ENCODE measurements at regions not wholly inside any gene's neighbourhood (a gene's known extent, or its start where the extent isn't known, plus 50 kb on each side); places are given as distances from the start of the nearest gene placed in this dataset.

GRCh38 chr11:28981381-28981780, 873.2 kb downstream of the METTL15 start:
- Histone ChIP-seq H3K4me1 (ENCODE audit: control insufficient read depth, insufficient read depth, low read length) (no peaks in the 10 kb centered on the region), H3K9me3 (ENCODE audit: control insufficient read depth, insufficient read depth, low read length) (no peaks in the 10 kb centered on the region), H3K36me3 (ENCODE audit: control insufficient read depth, insufficient read depth, low read length) (no peaks in the 10 kb centered on the region), H3K4me3 (ENCODE audit: low read length) (no peak overlapping the region), H3K27me3 (ENCODE audit: control insufficient read depth, insufficient read depth, low read length) (no peaks in the 10 kb centered on the region), H3K27ac (ENCODE audit: low read length) (no peak overlapping the region)
- no peak for DNase-seq (ENCODE audit: low read depth, low spot score)
- no CpG with 5 or more reads among the region's 1 CpG for WGBS (ENCODE audit: insufficient coverage, insufficient read length)

- Histone ChIP-seq H3K4me3 (ENCODE audit: low read length) (no peak overlapping the region), H3K27ac (ENCODE audit: low read length) (no peak overlapping the region), H3K4me1 (ENCODE audit: control insufficient read depth, insufficient read depth, low read length) (no peaks in the 10 kb centered on the region), H3K27me3 (ENCODE audit: control insufficient read depth, insufficient read depth, low read length) (no peaks in the 10 kb centered on the region), H3K36me3 (ENCODE audit: control insufficient read depth, insufficient read depth, low read length) (no peaks in the 10 kb centered on the region), H3K9me3 (ENCODE audit: control insufficient read depth, insufficient read depth, low read length) (no peaks in the 10 kb centered on the region)
- no CpG with 5 or more reads among the region's 4 CpGs for WGBS (ENCODE audit: insufficient coverage, insufficient read length)
- no peak for DNase-seq (ENCODE audit: low read depth, low spot score)
Measured at GRCh38 chr11:28976801-28977145, 868.6 kb downstream of the METTL15 start.

GRCh38 chr11:28976012-28976800, 868.0 kb downstream of the METTL15 start:
- no CpG with 5 or more reads among the region's 10 CpGs for WGBS (ENCODE audit: insufficient coverage, insufficient read length)

GRCh38 chr11:28969832-28970231, 861.6 kb downstream of the METTL15 start:
- DNase-seq (ENCODE audit: low read depth, low spot score), result no peak
- H3K4me1 ChIP-seq (ENCODE audit: control insufficient read depth, insufficient read depth, low read length), result no peaks in the 10 kb centered on the region
- no peaks in the 10 kb centered on the region for H3K36me3 ChIP-seq (ENCODE audit: control insufficient read depth, insufficient read depth, low read length)
- no peak overlapping the region for H3K4me3 ChIP-seq (ENCODE audit: low read length)
- no peaks in the 10 kb centered on the region for H3K9me3 ChIP-seq (ENCODE audit: control insufficient read depth, insufficient read depth, low read length)
- H3K27me3 ChIP-seq (ENCODE audit: control insufficient read depth, insufficient read depth, low read length), result no peaks in the 10 kb centered on the region
- no peak overlapping the region for H3K27ac ChIP-seq (ENCODE audit: low read length)

More at GRCh38 chr11:28976012-28976800, 868.0 kb downstream of the METTL15 start:
- Histone ChIP-seq H3K27me3 (ENCODE audit: control insufficient read depth, insufficient read depth, low read length) (no peaks in the 10 kb centered on the region), H3K9me3 (ENCODE audit: control insufficient read depth, insufficient read depth, low read length) (no peaks in the 10 kb centered on the region), H3K27ac (ENCODE audit: low read length) (no peak overlapping the region), H3K4me3 (ENCODE audit: low read length) (no peak overlapping the region), H3K36me3 (ENCODE audit: control insufficient read depth, insufficient read depth, low read length) (no peaks in the 10 kb centered on the region), H3K4me1 (ENCODE audit: control insufficient read depth, insufficient read depth, low read length) (no peaks in the 10 kb centered on the region)
- DNase-seq (ENCODE audit: low read depth, low spot score), result no peak

GRCh38 chr11:28966951-28967350, 858.8 kb downstream of the METTL15 start:
- Histone ChIP-seq H3K4me3 (ENCODE audit: low read length) (no peak overlapping the region), H3K4me1 (ENCODE audit: control insufficient read depth, insufficient read depth, low read length) (no peaks in the 10 kb centered on the region), H3K9me3 (ENCODE audit: control insufficient read depth, insufficient read depth, low read length) (no peaks in the 10 kb centered on the region), H3K27me3 (ENCODE audit: control insufficient read depth, insufficient read depth, low read length) (no peaks in the 10 kb centered on the region), H3K36me3 (ENCODE audit: control insufficient read depth, insufficient read depth, low read length) (no peaks in the 10 kb centered on the region), H3K27ac (ENCODE audit: low read length) (no peak overlapping the region)
- DNase-seq (ENCODE audit: low read depth, low spot score), result no peak
- WGBS (ENCODE audit: insufficient coverage, insufficient read length), result no CpG with 5 or more reads among the region's 1 CpG

- no CpG with 5 or more reads among the region's 1 CpG for WGBS (ENCODE audit: insufficient coverage, insufficient read length)
- H3K27ac ChIP-seq (ENCODE audit: low read length), result no peak overlapping the region
- H3K4me1 ChIP-seq (ENCODE audit: control insufficient read depth, insufficient read depth, low read length), result no peaks in the 10 kb centered on the region
- no peaks in the 10 kb centered on the region for H3K27me3 ChIP-seq (ENCODE audit: control insufficient read depth, insufficient read depth, low read length)
- no peaks in the 10 kb centered on the region for H3K36me3 ChIP-seq (ENCODE audit: control insufficient read depth, insufficient read depth, low read length)
- DNase-seq (ENCODE audit: low read depth, low spot score), result no peak
- no peak overlapping the region for H3K4me3 ChIP-seq (ENCODE audit: low read length)
- H3K9me3 ChIP-seq (ENCODE audit: control insufficient read depth, insufficient read depth, low read length), result no peaks in the 10 kb centered on the region
Measured at GRCh38 chr11:28965819-28966218, 857.6 kb downstream of the METTL15 start.

- Histone ChIP-seq H3K36me3 (ENCODE audit: control insufficient read depth, insufficient read depth, low read length) (no peaks in the 10 kb centered on the region), H3K9me3 (ENCODE audit: control insufficient read depth, insufficient read depth, low read length) (no peaks in the 10 kb centered on the region), H3K4me3 (ENCODE audit: low read length) (no peak overlapping the region), H3K27me3 (ENCODE audit: control insufficient read depth, insufficient read depth, low read length) (no peaks in the 10 kb centered on the region), H3K27ac (ENCODE audit: low read length) (no peak overlapping the region), H3K4me1 (ENCODE audit: control insufficient read depth, insufficient read depth, low read length) (no peaks in the 10 kb centered on the region)
- no peak for DNase-seq (ENCODE audit: low read depth, low spot score)
- no CpG with 5 or more reads among the region's 1 CpG for WGBS (ENCODE audit: insufficient coverage, insufficient read length)
Measured at GRCh38 chr11:28964811-28965210, 856.6 kb downstream of the METTL15 start.

GRCh38 chr11:28963187-28963586, 855.0 kb downstream of the METTL15 start:
- no peak for DNase-seq (ENCODE audit: low read depth, low spot score)
- H3K4me3 ChIP-seq (ENCODE audit: low read length), result no peak overlapping the region
- no peak overlapping the region for H3K27ac ChIP-seq (ENCODE audit: low read length)
- WGBS (ENCODE audit: insufficient coverage, insufficient read length), result no CpG with 5 or more reads among the region's 1 CpG
- no peaks in the 10 kb centered on the region for H3K9me3 ChIP-seq (ENCODE audit: control insufficient read depth, insufficient read depth, low read length)
- no peaks in the 10 kb centered on the region for H3K27me3 ChIP-seq (ENCODE audit: control insufficient read depth, insufficient read depth, low read length)
- H3K36me3 ChIP-seq (ENCODE audit: control insufficient read depth, insufficient read depth, low read length), result no peaks in the 10 kb centered on the region
- H3K4me1 ChIP-seq (ENCODE audit: control insufficient read depth, insufficient read depth, low read length), result no peaks in the 10 kb centered on the region

GRCh38 chr11:28962502-28962901, 854.3 kb downstream of the METTL15 start:
- Histone ChIP-seq H3K27ac (ENCODE audit: low read length) (no peak overlapping the region), H3K36me3 (ENCODE audit: control insufficient read depth, insufficient read depth, low read length) (no peaks in the 10 kb centered on the region), H3K4me1 (ENCODE audit: control insufficient read depth, insufficient read depth, low read length) (no peaks in the 10 kb centered on the region), H3K4me3 (ENCODE audit: low read length) (no peak overlapping the region), H3K27me3 (ENCODE audit: control insufficient read depth, insufficient read depth, low read length) (no peaks in the 10 kb centered on the region), H3K9me3 (ENCODE audit: control insufficient read depth, insufficient read depth, low read length) (no peaks in the 10 kb centered on the region)
- WGBS (ENCODE audit: insufficient coverage, insufficient read length), result no CpG with 5 or more reads among the region's 5 CpGs
- no peak for DNase-seq (ENCODE audit: low read depth, low spot score)

GRCh38 chr11:28961726-28962125, 853.5 kb downstream of the METTL15 start:
- Histone ChIP-seq H3K36me3 (ENCODE audit: control insufficient read depth, insufficient read depth, low read length) (no peaks in the 10 kb centered on the region), H3K4me1 (ENCODE audit: control insufficient read depth, insufficient read depth, low read length) (no peaks in the 10 kb centered on the region), H3K9me3 (ENCODE audit: control insufficient read depth, insufficient read depth, low read length) (no peaks in the 10 kb centered on the region), H3K27ac (ENCODE audit: low read length) (no peak overlapping the region), H3K4me3 (ENCODE audit: low read length) (no peak overlapping the region), H3K27me3 (ENCODE audit: control insufficient read depth, insufficient read depth, low read length) (no peaks in the 10 kb centered on the region)
- no CpG with 5 or more reads among the region's 1 CpG for WGBS (ENCODE audit: insufficient coverage, insufficient read length)
- DNase-seq (ENCODE audit: low read depth, low spot score), result no peak

- Histone ChIP-seq H3K36me3 (ENCODE audit: control insufficient read depth, insufficient read depth, low read length) (no peaks in the 10 kb centered on the region), H3K4me3 (ENCODE audit: low read length) (no peak overlapping the region), H3K4me1 (ENCODE audit: control insufficient read depth, insufficient read depth, low read length) (no peaks in the 10 kb centered on the region), H3K27ac (ENCODE audit: low read length) (no peak overlapping the region), H3K27me3 (ENCODE audit: control insufficient read depth, insufficient read depth, low read length) (no peaks in the 10 kb centered on the region), H3K9me3 (ENCODE audit: control insufficient read depth, insufficient read depth, low read length) (no peaks in the 10 kb centered on the region)
- no CpG with 5 or more reads among the region's 3 CpGs for WGBS (ENCODE audit: insufficient coverage, insufficient read length)
- DNase-seq (ENCODE audit: low read depth, low spot score), result no peak
Measured at GRCh38 chr11:28956446-28956845, 848.3 kb downstream of the METTL15 start.
